ENCODE measurements at regions not wholly inside any gene's neighbourhood (a gene's known extent, or its start where the extent isn't known, plus 50 kb on each side); places are given as distances from the start of the nearest gene placed in this dataset.

- TF ChIP-seq, protein P1, sequence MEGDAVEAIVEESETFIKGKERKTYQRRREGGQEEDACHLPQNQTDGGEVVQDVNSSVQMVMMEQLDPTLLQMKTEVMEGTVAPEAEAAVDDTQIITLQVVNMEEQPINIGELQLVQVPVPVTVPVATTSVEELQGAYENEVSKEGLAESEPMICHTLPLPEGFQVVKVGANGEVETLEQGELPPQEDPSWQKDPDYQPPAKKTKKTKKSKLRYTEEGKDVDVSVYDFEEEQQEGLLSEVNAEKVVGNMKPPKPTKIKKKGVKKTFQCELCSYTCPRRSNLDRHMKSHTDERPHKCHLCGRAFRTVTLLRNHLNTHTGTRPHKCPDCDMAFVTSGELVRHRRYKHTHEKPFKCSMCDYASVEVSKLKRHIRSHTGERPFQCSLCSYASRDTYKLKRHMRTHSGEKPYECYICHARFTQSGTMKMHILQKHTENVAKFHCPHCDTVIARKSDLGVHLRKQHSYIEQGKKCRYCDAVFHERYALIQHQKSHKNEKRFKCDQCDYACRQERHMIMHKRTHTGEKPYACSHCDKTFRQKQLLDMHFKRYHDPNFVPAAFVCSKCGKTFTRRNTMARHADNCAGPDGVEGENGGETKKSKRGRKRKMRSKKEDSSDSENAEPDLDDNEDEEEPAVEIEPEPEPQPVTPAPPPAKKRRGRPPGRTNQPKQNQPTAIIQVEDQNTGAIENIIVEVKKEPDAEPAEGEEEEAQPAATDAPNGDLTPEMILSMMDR (IDR thresholded peaks at IDR 0.05), result no peak
- TF ChIP-seq POLR2A (IDR thresholded peaks at IDR 0.05), result no peak
Measured at GRCh38 chr16:62565706-62566105, 529.5 kb upstream of the CDH8 start.

All from testis (tissue), 2 donors.